Activated CD8-positive, alpha-beta T cell treated with anti-CD3 and anti-CD28 coated beads, Interleukin-2, amount 10 ng/mL, durations not matched to agents 7 days and 5 days (primary cell): ENCODE measurements at regions not wholly inside any gene's neighbourhood (a gene's known extent, or its start where the extent isn't known, plus 50 kb on each side); places are given as distances from the start of the nearest gene placed in this dataset.

Experiments
- ATAC-seq: fragments of 150-1000 bp; cut with Tn5 transposase; one replicate; pipeline ENCODE4 v1.10.0; 2021; ENCODE audit warnings: moderate library complexity
- CTCF ChIA-PET: fragments of 350-600 bp; sonication (Branson Sonifier 250); formaldehyde crosslinking; loops from one replicate; lab custom pipeline; 2021; ENCODE audit warnings: antibody characterized with exemption; lab: Charles Lee
- POLR2A ChIA-PET: fragments of 350-600 bp; sonication (Branson Sonifier 250); formaldehyde crosslinking; loops from one replicate; lab custom pipeline; 2021; ENCODE audit warnings: antibody characterized with exemption; lab: Charles Lee
- DNase-seq: peaks from one replicate; pipeline ENCODE4 v3.0.0-alpha.2; 2020
- H3K27ac Mint-ChIP-seq: one replicate; pipeline ENCODE4 v1.8.0; 2021; ENCODE audit warnings: mild to moderate bottlenecking, mixed read lengths
- H3K27me3 Mint-ChIP-seq: one replicate; pipeline ENCODE4 v1.8.0; 2021; ENCODE audit warnings: low read depth, mixed read lengths
- H3K36me3 Mint-ChIP-seq: one replicate; pipeline ENCODE4 v1.8.0; 2021; ENCODE audit warnings: low read depth, mixed read lengths
- H3K4me1 Mint-ChIP-seq: one replicate; pipeline ENCODE4 v1.8.0; 2021; ENCODE audit warnings: low read depth, mixed read lengths
- H3K4me3 Mint-ChIP-seq: one replicate; pipeline ENCODE4 v1.8.0; 2021; ENCODE audit warnings: mild to moderate bottlenecking, mixed read lengths
- H3K9me3 Mint-ChIP-seq: one replicate; pipeline ENCODE4 v1.8.0; 2022; ENCODE audit warnings: mixed read lengths; ENCODE audit not compliant: insufficient read depth

DNA sequence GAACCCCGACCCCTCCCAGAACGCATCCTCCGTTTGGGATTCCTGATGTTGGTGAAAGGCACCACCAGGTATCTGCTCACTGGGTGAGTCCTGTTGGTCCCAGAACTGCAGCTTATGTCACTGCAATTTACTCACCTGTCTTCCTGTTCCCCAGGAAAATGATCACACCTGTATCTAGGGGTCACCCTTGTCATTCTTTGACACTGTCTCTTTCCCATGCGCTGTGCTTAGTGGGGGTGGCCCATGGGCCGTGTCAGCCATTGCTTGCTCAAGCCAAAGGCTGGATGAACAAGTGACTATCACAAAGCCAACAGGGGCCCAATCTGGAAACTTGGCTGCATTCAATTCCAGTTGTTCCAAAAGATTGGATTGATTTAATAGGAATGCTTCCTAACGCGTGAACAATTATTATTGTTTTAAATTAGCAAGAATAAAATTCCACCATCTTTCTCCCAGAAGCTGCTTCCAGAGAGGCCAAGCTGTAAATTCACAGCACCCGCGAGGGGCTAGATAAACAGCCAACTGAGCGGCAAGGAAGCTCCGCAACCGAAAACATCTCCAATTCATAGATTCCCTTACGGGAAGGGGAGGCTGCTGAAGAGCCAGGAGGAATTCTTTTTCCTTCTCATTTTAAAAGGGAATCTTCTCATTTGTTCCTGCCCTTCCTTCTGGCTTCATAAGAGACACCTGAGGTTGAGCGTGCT, 134.8 kb upstream of the ZMIZ1 start:
- no peaks in the 10 kb centered on the region for H3K4me1 Mint-ChIP-seq
- no peak overlapping the region for H3K27ac Mint-ChIP-seq
- H3K27me3 Mint-ChIP-seq: no peaks in the 10 kb centered on the region
- no peaks in the 10 kb centered on the region for H3K9me3 Mint-ChIP-seq
- DNase-seq: no peak
- POLR2A ChIA-PET: interaction anchor here (0.7 kb wide), 1 partner anchor 921 kb away, joined by 3 read pairs; no protein-coding TSS in a partner anchor
- no peaks in the 10 kb centered on the region for H3K36me3 Mint-ChIP-seq
- CTCF ChIA-PET: interaction anchor here (1.6 kb wide), 1 partner anchor 261 kb away, joined by 3 read pairs; no protein-coding TSS in a partner anchor
- H3K4me3 Mint-ChIP-seq: no peak overlapping the region
- no peak for ATAC-seq

DNA sequence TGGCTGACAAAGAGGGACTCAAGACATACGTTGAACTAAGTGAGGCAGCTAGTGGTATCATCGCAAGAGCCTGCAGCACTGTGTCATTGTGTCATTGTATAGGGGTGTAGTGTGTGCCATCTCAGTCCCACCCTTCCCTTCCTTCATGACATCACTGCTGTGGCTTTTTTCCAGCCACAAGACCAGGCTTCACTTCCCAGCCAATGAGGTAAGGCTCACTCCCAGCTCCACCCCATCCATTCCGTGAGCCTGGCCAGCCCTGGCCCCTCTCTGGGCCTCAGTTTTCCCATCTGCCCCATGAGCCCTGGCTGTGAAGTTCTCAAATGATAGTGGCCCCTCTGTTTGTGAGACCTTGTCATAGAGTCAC, 134.3 kb upstream of the ZMIZ1 start:
- POLR2A ChIA-PET: interaction anchor here (0.7 kb wide), 1 partner anchor 922 kb away, joined by 3 read pairs; no protein-coding TSS in a partner anchor
- DNase-seq: no peak
- CTCF ChIA-PET: interaction anchor here (1.6 kb wide), 1 partner anchor 261 kb away, joined by 3 read pairs; no protein-coding TSS in a partner anchor
- H3K9me3 Mint-ChIP-seq: no peaks in the 10 kb centered on the region
- H3K27me3 Mint-ChIP-seq: no peaks in the 10 kb centered on the region
- ATAC-seq: no peak
- H3K4me3 Mint-ChIP-seq: no peak overlapping the region
- no peak overlapping the region for H3K27ac Mint-ChIP-seq
- no peaks in the 10 kb centered on the region for H3K4me1 Mint-ChIP-seq
- H3K36me3 Mint-ChIP-seq: no peaks in the 10 kb centered on the region

DNA sequence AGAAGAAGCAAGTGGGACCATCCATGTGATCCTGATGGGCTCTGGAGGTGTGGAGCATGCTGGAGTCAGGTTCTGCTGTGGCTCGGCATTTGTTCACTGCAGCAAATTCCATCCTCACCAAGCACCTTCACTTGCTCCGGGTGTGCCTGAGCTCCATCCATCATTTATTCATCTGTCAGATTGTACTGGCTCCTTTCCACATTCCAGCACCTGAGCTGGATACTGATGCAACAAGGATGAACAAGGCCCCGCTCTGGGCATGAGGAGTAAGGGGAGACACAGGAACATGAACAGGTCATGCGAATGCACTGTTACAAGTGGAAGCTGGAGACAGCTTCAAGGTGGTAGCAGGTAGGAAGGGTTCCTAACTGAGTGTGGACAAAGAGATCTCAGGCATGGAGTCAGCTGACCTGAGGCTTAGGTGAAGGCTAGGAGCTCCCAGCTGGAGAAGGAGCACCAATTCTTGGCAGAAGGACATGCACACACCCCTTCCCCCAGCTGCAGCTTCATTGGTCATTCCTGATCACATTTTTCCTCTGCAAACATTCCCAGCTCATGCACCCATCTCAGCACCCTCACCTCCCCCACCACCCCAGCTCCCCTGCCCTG, 133.7 kb upstream of the ZMIZ1 start:
- Mint-ChIP-seq H3K4me3 (no peak overlapping the region), H3K27me3 (no peaks in the 10 kb centered on the region), H3K36me3 (no peaks in the 10 kb centered on the region), H3K9me3 (no peaks in the 10 kb centered on the region), H3K27ac (no peak overlapping the region), H3K4me1 (no peaks in the 10 kb centered on the region)
- ATAC-seq (no peak), DNase-seq (no peak)
- ChIA-PET CTCF (interaction anchor here (1.6 kb wide), 1 partner anchor 260 kb away, joined by 3 read pairs; no protein-coding TSS in a partner anchor), POLR2A (no interaction called here)

DNA sequence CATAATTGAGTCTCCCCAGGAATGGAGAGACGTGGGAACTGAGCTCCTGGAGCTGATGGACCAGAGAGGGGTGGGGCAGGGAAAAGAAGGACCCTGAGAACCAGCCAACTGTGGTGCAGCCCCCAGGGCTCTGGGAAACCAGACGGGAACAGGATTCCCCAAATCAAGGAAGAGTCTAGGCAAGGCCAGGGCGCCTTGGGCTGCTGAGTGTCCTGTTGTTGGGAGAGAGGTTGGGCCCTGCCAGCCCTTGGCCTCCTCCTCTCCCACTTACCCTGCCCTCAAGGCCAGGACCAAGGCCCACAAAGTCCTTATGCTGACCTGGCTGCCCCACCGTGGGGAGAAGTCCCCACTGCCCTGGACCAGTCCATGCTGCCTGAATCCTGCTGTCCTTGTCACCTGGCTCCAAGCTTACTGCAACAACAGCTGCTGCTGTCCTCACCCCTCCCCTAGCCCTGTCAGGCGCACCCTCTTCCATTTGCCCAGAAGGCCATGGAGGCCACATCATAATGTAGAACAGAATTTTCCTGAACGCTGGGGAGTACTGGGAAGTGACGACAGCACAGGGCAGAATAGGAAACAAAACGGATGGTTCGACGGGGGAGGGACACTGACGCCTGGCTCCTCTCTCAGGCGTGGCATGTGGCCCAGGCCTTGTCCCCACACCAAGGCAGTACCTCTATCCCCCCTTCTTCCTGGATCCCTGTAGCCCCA, 132.9 kb upstream of the ZMIZ1 start:
- POLR2A ChIA-PET: no interaction called here
- CTCF ChIA-PET: interaction anchor here (0.9 to 1.1 kb wide), 2 partner anchors 134 to 260 kb away, joined by 3 read pairs; no protein-coding TSS in a partner anchor
- ATAC-seq (no peak), DNase-seq (no peak)
- no peaks in the 10 kb centered on the region for H3K36me3 Mint-ChIP-seq
- no peaks in the 10 kb centered on the region for H3K4me1 Mint-ChIP-seq
- H3K9me3 Mint-ChIP-seq: no peaks in the 10 kb centered on the region
- H3K27ac Mint-ChIP-seq: no peak overlapping the region
- no peaks in the 10 kb centered on the region for H3K27me3 Mint-ChIP-seq
- H3K4me3 Mint-ChIP-seq: no peak overlapping the region

DNA sequence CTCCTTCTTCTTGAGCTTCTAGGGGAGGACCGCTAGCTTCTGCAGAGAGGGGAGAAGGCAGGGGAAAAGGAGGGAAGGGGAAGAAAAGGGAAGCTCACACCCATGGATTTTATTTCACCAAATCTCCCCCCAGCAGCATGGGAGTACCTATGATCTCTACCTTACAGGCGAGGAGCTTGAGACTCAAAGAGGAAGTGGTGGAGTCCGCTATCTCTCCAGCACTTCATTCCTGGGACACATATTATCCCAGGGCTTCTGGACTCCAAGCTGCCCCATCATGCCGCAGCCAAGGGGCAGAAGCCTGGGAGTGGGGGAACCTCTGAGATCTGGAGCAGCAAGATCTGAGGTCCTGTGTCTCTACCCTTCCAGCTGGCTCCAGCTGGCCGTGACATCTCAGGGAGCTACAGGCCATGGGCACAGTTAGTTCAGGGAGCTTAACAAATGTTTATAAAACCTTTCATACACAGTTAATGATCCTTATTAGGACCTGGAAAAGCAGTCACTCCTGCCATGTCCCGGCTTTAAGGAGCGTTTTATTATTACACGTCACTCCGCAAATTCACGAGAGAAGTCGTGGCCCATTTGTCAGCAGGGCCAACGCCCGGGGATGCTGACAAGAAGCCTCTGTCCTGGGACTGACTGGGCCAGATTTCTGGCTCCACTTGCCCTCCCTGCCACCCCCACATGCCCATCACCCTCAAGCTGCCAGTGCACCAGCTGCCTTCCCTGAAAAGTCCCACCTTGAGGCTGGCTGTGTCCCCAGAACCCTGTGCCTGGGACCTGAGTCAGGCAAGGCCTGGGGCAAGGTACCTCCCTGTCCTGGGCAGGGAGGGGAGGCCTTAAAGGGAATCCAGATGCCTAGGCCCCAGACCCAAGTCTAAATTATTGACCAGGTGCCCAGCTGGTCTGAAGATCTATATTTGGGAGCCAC, 132.1 kb upstream of the ZMIZ1 start:
- no peaks in the 10 kb centered on the region for H3K4me1 Mint-ChIP-seq
- no peaks in the 10 kb centered on the region for H3K27me3 Mint-ChIP-seq
- ATAC-seq (no peak), DNase-seq (no peak)
- POLR2A ChIA-PET: no interaction called here
- H3K9me3 Mint-ChIP-seq: no peaks in the 10 kb centered on the region
- no peak overlapping the region for H3K27ac Mint-ChIP-seq
- CTCF ChIA-PET: interaction anchor here (0.9 to 1.1 kb wide), 2 partner anchors 133 to 259 kb away, joined by 3 read pairs; no protein-coding TSS in a partner anchor
- no peak overlapping the region for H3K4me3 Mint-ChIP-seq
- no peaks in the 10 kb centered on the region for H3K36me3 Mint-ChIP-seq

DNA sequence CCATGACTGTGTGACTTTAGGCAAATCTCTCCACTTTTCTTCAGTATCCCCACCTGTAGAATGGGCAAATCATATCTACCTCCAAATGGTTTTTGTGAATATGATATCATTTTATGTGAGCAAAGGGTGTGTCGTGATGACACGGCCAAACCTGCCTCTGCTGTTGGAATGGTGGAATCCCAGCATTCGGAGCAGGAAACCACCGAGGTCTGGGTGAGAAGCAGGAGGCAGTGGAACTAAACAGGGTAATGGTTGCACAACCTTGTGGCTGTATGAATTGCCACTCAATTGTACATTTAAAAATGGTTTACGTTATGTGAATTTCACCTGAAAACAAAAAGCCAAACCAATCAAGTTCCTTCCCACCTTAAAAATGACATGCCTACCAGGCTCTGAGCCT, 131.4 kb upstream of the ZMIZ1 start:
- H3K4me3 Mint-ChIP-seq: no peak overlapping the region
- H3K4me1 Mint-ChIP-seq: no peaks in the 10 kb centered on the region
- DNase-seq (no peak), ATAC-seq (no peak)
- ChIA-PET POLR2A (no interaction called here), CTCF (no interaction called here)
- H3K27me3 Mint-ChIP-seq: no peaks in the 10 kb centered on the region
- no peaks in the 10 kb centered on the region for H3K36me3 Mint-ChIP-seq
- H3K9me3 Mint-ChIP-seq: no peaks in the 10 kb centered on the region
- H3K27ac Mint-ChIP-seq: no peak overlapping the region

DNA sequence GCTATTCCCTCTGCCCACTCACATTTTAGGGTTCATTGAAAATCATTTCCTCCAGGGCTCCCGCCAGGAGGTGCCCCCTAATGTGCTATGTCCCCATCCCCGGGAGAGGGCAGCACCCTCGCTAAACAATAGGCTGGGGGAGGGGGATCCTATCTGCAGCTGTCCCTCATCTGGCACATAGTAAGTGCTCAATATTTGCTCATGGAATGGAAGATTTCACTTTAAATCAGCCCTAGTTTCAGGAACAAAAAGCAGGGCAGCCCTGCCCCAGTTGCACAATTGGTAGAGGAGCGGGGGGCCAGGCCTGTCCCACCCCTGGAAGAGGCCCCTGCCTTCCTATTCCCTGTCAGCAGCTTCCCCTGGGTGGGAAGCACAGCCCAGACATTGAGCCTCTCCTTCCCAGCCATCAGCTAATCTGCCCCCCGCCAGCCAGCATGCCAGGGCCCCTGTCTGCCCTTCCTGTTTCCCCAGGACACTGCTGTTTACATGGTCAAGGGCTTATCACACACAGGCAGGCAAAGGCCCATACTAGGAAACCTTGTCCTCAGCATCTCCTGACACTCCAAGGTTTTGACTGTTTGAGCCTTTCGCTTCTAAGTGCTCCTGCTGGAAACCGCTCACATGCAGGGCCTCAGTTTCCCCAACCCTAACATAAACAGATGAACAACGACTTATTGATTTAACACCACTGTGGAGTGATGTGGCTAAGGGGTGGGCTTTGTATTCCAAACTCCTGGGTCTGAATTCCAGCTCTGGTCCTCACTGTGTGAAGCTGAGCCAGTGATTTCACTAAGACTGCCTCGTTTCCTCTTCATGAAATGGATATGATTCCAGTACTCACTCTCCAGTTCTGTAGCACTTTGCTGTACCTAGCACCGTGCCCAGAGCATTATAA, 130.7 kb upstream of the ZMIZ1 start:
- DNase-seq (peak; percentile 25), ATAC-seq (no peak)
- Mint-ChIP-seq H3K4me1 (no peaks in the 10 kb centered on the region), H3K9me3 (no peaks in the 10 kb centered on the region), H3K4me3 (no peak overlapping the region), H3K27ac (no peak overlapping the region), H3K27me3 (no peaks in the 10 kb centered on the region), H3K36me3 (no peaks in the 10 kb centered on the region)
- ChIA-PET POLR2A (no interaction called here), CTCF (no interaction called here)

DNA sequence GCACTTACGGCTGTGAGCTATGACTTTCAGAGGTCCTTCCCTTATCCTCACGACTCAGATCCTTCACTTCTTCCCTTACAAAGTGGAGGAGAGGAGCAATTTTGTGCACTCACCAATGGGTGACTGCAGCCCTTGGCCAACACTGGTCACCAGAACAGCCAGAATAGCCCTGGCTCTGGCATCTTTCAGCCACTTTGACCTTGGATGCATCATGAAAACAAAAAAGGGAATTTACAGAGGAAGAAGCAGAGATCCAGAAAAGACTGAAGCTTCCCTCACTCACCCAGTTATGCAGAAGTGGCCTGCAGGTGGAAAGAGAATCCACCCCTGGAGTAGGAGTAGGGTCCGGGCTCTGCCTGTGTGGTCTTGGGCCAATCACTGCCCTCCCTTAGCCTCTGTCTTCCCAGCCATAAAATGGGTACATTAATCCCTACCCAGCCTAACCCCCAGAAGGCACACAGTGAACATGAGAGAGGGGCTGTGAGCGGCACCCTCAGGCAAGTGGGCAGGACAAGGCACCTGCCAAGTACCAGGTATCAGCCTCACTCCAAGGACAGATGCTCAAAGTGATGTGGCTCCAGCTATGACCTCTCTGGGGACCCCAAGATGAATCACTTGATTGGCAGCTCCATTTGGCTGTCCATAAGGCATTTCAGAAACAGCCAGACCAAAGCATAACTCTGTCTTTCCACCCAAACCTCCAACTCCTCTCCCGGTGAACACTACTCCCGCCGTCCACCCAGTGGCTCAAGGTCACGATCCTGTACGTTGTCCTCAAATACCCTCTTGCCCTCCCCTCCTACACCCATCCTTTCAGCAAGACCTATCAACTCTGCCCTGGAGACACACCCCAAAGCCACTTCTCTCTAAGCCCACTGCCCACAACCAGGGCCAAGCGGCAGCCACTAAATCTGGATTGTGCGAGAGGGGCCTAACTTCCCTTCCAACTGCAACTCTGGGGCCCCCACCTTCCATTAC, 129.8 kb upstream of the ZMIZ1 start:
- ChIA-PET CTCF (no interaction called here), POLR2A (no interaction called here)
- H3K27ac Mint-ChIP-seq: no peak overlapping the region
- H3K36me3 Mint-ChIP-seq: no peaks in the 10 kb centered on the region
- H3K4me1 Mint-ChIP-seq: no peaks in the 10 kb centered on the region
- H3K4me3 Mint-ChIP-seq: no peak overlapping the region
- peaks cover 3% of the 10 kb centered on the region for H3K27me3 Mint-ChIP-seq
- no peaks in the 10 kb centered on the region for H3K9me3 Mint-ChIP-seq
- DNase-seq (no peak), ATAC-seq (no peak)

DNA sequence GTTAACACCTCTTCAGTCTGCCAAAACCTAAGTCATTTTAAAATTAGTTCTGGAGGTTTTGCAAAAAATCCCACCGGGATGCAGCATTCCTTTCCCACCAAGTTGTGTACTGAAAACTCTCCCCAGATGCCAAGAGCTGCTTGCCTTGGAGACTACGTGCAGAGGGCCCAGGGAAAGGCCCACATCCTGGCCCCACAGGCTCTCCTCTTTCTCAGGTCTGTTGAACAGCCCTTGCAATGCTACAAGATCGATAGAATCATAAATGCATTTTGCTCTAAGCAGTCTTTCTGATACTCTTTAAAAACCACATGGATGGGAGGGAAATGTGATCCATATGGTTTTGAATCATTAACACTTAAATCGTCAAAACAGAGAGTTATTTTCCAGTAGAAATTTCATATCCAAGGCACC, 126.7 kb upstream of the ZMIZ1 start:
- Mint-ChIP-seq H3K9me3 (no peaks in the 10 kb centered on the region), H3K4me3 (no peak overlapping the region), H3K36me3 (no peaks in the 10 kb centered on the region), H3K27ac (no peak overlapping the region), H3K27me3 (peaks cover 6% of the 10 kb centered on the region), H3K4me1 (no peaks in the 10 kb centered on the region)
- ATAC-seq (no peak), DNase-seq (no peak)
- POLR2A ChIA-PET: no interaction called here
- CTCF ChIA-PET: no interaction called here

DNA sequence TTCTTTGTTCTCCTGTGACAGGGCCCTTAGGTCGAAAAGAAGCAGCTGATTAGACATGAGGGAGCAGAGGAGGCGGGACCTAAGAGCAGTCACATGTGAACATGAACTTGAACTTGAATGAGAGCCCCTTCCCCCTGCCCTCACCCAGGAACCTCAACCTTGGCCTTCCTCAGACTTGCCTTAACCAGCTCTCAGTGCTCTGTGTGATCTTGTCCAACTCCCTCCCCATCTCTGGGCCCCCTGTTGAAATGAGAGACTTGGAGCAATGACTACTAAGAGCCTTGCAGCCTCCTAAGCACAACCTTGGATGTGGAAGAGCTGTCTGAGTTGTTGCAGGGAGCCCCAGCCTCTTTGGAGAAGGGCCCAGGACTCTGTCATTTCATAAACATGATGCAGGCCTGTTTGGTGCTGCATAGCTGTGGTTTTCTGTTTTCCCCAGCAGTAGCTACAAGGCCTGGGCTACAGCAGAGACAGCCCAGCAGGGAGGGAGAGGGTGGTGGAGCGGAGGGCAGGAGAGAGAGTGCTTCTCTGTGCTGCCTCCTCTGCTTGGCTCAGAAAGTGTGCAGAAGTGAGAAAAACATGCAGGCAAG, 123.9 kb upstream of the ZMIZ1 start:
- ChIA-PET POLR2A (no interaction called here), CTCF (no interaction called here)
- Mint-ChIP-seq H3K27me3 (peaks cover 6% of the 10 kb centered on the region), H3K9me3 (no peaks in the 10 kb centered on the region), H3K4me3 (no peak overlapping the region), H3K27ac (no peak overlapping the region), H3K4me1 (no peaks in the 10 kb centered on the region), H3K36me3 (no peaks in the 10 kb centered on the region)
- ATAC-seq: no peak
- DNase-seq: no peak
